GM12875 (cell line): ENCODE measurements at regions not wholly inside any gene's neighbourhood (a gene's known extent, or its start where the extent isn't known, plus 50 kb on each side); places are given as distances from the start of the nearest gene placed in this dataset.
A peak's percentile ranks its signal among the peaks of the same experiment; 100 is the strongest.
"Not testable (repeated sequence)": the region's sequence is repeated elsewhere in the genome, so short reads cannot be mapped to it uniquely, and the experiment has no call there.

ENCODE experiments used
- H3K4me3 ChIP-seq: one replicate; pipeline ENCODE4 v1.5.1; 2011; ENCODE audit warnings: low read depth, low read length, control low read depth
- TF ChIP-seq, protein P1 (sequence below): IDR thresholded peaks from 2 replicates; pipeline ENCODE4 v1.5.1; 2011; ENCODE audit warnings: low read depth, mild to moderate bottlenecking, control low read depth, inconsistent platforms, low read length, moderate library complexity, borderline replicate concordance; ENCODE audit not compliant: insufficient read depth

DNA sequence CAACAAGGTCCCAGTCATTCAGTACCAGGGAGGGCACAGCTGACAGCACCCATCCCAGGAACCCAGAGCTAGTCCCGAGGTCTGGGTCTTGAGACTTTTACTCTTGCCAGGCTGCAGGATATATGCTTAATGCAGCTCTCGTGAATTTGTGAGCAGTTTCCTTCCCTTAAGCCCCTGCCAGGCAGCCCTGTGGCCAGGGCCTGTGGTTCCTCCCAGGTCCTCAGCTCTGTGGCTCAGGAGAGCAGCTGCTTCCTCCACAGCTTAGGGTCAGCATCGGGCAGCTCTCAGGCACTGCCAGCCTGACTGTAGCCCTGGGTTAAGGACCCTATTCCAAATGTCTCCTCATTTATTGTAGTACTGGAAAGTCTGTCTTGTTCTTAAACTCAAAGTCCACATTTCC lies 1384.8 kb downstream of the RPIA start:
- TF ChIP-seq, protein P1, sequence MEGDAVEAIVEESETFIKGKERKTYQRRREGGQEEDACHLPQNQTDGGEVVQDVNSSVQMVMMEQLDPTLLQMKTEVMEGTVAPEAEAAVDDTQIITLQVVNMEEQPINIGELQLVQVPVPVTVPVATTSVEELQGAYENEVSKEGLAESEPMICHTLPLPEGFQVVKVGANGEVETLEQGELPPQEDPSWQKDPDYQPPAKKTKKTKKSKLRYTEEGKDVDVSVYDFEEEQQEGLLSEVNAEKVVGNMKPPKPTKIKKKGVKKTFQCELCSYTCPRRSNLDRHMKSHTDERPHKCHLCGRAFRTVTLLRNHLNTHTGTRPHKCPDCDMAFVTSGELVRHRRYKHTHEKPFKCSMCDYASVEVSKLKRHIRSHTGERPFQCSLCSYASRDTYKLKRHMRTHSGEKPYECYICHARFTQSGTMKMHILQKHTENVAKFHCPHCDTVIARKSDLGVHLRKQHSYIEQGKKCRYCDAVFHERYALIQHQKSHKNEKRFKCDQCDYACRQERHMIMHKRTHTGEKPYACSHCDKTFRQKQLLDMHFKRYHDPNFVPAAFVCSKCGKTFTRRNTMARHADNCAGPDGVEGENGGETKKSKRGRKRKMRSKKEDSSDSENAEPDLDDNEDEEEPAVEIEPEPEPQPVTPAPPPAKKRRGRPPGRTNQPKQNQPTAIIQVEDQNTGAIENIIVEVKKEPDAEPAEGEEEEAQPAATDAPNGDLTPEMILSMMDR, result no peak
- no peak overlapping the region for H3K4me3 ChIP-seq

- TF ChIP-seq, protein P1, result no peak
- H3K4me3 ChIP-seq, result no peak overlapping the region
Observed at GRCh38 chr2:90077948-90078347, 1386.5 kb downstream of the RPIA start.

DNA sequence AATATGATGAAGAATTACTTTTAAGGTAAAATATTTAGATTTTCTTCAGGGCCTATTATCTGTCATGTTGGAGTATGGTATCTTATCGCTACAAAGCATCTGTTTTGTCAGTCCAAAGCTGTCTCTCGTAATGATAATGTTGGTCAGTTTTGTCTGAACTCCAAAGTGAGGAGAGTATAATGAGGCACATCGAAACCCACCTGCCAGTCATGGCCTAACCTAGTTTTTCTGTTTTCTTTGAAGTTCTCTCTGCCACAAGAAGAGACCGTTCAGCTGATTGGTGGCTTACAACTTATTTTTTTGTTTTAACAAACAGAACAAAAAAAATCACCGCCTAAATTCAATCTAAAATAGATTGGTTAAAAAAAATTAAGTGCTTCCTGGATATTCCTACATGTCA lies 1387.9 kb downstream of the RPIA start:
- TF ChIP-seq, protein P1, result no peak
- no peak overlapping the region for H3K4me3 ChIP-seq

GRCh38 chr2:90087792-90088191 lies 1396.3 kb downstream of the RPIA start:
- TF ChIP-seq, protein P1, result peak; percentile 20; the same call in 1 of the 2 replicates
- not testable (repeated sequence) for H3K4me3 ChIP-seq

DNA sequence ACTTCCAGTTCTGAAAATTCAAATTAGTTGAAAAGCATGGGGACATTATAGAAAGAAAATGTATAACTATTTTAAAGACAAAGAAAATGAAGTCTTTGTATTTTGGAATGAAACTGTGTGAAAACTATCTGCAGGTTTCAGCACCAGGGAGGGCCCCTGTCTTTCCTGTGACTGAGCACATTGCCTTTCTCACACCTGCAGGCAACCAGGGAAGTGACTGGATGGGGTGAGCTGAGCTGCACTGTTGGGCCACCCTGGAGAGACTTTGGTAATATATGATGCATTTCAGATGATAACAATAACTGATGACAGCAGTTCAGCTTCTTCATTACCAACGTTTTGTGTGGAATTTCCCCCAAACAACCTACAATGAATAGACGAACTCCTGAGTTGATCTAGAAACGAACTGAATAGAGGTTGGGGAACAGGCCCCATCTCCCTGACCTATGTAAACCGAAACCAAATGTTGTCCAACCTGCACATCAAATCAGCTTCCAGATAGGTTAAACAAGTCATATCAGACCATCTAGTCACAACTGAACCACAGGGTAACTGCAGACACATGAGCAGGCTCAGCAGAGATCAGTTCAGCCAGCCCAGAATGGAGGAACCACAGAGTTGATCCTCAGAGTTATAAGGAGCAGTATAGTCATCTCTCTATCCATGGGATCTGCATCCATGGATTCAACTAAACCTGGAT lies 1402.2 kb downstream of the RPIA start:
- not testable (repeated sequence) for H3K4me3 ChIP-seq

DNA sequence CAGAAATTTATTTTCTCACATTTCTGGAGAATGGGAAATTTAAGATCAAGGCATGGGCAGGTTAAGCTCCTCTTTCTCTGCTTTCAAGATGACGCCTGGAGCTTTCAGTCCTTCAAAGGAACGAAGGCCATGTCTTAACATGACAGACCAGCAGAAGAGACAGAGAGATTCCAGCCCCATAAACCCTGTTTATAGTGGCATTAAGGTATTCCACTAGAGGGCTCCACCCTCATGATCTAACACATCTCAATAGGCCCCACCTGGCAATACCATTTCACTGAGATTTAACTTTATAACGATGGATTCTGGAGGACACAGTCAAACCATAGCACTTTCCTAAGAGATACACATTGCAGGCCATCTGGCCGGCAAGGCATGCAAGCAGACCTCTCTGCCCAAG lies 1406.1 kb downstream of the RPIA start:
- H3K4me3 ChIP-seq, result not testable (repeated sequence)

DNA sequence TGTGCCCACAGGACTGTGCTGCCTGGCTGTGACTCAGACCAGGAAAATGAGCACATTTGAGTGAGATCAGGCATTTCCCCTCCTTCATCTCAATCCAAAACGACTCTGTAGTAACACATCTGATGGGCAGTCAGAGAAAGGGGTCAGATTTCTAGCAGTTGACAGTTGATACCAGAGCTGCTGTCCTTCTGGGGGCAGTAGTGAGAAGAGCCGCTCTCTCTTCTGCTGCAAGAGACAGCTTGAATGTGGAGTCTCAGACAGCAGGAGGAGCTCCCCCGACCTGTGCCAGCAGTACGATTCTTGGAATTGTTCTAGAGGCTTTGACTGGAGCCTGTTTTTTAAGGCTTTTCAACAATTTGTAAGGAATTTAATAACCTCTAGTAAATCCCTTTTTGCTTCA lies 1413.7 kb downstream of the RPIA start:
- not testable (repeated sequence) for H3K4me3 ChIP-seq

DNA sequence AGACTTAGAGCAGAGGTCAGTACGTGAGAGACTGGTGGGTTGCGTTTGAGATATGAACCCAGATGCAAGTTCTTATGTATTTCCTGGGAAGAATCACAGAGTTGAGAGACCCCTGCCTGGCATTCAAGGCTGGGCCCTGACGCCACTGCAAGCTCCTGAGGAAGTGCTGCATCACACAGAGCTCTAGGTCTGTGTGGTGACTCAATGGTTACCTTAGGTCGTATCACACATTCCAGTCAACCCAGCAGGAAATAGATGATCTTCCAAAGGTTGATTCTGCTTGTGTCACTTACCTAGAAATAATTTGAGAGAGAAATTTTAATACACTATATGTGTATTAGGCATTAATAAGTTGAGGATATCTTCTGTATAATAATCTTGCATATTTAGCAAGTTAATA lies 1431.9 kb downstream of the RPIA start:
- H3K4me3 ChIP-seq, result not testable (repeated sequence)

DNA sequence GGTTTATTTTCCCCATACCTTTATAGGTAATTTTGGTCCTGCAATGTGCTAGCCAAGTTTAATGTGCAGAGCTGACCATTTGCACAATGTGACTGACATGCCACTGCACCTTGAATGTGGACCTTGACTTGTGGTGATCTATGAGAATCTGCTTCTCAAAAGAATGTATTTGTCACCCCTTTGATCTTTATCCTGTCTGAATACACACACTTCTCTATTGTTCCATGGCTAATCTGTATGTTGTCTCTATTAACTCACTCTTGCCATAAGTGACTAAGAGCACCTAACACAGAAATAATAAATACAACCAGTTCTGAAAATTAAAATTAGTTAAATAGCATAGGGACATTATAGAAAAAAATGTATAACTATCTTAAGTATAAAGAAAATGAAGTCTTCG lies 1447.6 kb downstream of the RPIA start:
- H3K4me3 ChIP-seq, result not testable (repeated sequence)

GRCh38 chr2:90141558-90141957 lies 1450.1 kb downstream of the RPIA start:
- not testable (repeated sequence) for H3K4me3 ChIP-seq

GRCh38 chr2:90151805-90152204 lies 1460.3 kb downstream of the RPIA start:
- TF ChIP-seq, protein P1, result peak; percentile 17; the same call in 1 of the 2 replicates
- H3K4me3 ChIP-seq, result not testable (repeated sequence)

GRCh38 chr2:90170978-90171377 lies 1479.5 kb downstream of the RPIA start:
- H3K4me3 ChIP-seq, result not testable (repeated sequence)

DNA sequence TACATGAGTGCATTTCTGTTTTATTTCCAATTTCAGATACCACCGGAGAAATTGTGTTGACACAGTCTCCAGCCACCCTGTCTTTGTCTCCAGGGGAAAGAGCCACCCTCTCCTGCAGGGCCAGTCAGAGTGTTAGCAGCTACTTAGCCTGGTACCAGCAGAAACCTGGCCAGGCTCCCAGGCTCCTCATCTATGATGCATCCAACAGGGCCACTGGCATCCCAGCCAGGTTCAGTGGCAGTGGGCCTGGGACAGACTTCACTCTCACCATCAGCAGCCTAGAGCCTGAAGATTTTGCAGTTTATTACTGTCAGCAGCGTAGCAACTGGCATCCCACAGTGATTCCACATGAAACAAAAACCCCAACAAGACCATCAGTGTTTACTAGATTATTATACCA lies 1481.6 kb downstream of the RPIA start:
- not testable (repeated sequence) for H3K4me3 ChIP-seq

GRCh38 chr2:90179591-90179990 lies 1488.1 kb downstream of the RPIA start:
- not testable (repeated sequence) for H3K4me3 ChIP-seq
